Adrenal gland (tissue), 5 donors: ENCODE measurements at regions not wholly inside any gene's neighbourhood (a gene's known extent, or its start where the extent isn't known, plus 50 kb on each side); places are given as distances from the start of the nearest gene placed in this dataset.

Experiments
- POLR2A ChIP-seq, 2 donors: fragments of 450-650 bp; IDR thresholded peaks; one replicate each; pipeline ENCODE4 v1.6.1; 2017; ENCODE audit warnings: antibody characterized with exemption in 2 of 2, mild to moderate bottlenecking in 2 of 2, moderate library complexity in 1 of 2
- TF ChIP-seq, protein P1 (sequence below), 6 experiments: fragments of 450-650 bp in 4 of 6; fragments of 200-600 bp in 2 of 6; sonication (generic) in 1 of 6; IDR thresholded peaks; 1 replicate in 5 of 6; 2 replicates in 1 of 6; pipeline versions ENCODE4 v1.5.1 to v1.8.0; 2016 to 2021; ENCODE audit warnings: antibody characterized with exemption in 6 of 6, mild to moderate bottlenecking in 2 of 6, moderate library complexity in 1 of 6
- donor health status: DM: no; HTN: no; CAD: no.

- TF ChIP-seq POLR2A (IDR thresholded peaks at IDR 0.05), result no peak
- TF ChIP-seq, protein P1, sequence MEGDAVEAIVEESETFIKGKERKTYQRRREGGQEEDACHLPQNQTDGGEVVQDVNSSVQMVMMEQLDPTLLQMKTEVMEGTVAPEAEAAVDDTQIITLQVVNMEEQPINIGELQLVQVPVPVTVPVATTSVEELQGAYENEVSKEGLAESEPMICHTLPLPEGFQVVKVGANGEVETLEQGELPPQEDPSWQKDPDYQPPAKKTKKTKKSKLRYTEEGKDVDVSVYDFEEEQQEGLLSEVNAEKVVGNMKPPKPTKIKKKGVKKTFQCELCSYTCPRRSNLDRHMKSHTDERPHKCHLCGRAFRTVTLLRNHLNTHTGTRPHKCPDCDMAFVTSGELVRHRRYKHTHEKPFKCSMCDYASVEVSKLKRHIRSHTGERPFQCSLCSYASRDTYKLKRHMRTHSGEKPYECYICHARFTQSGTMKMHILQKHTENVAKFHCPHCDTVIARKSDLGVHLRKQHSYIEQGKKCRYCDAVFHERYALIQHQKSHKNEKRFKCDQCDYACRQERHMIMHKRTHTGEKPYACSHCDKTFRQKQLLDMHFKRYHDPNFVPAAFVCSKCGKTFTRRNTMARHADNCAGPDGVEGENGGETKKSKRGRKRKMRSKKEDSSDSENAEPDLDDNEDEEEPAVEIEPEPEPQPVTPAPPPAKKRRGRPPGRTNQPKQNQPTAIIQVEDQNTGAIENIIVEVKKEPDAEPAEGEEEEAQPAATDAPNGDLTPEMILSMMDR (IDR thresholded peaks at IDR 0.05), result no peak
These were observed 175.8 kb upstream of the NFIA start for GRCh38 chr1:60906526-60906925.
